ENCODE measurements at regions not wholly inside any gene's neighbourhood (a gene's known extent, or its start where the extent isn't known, plus 50 kb on each side); places are given as distances from the start of the nearest gene placed in this dataset.

GRCh38 chrX:20374450-20374849 is 107.7 kb upstream of the RPS6KA3 start:
- no peak for DNase-seq (ENCODE audit: low read depth)

- no peak for DNase-seq (ENCODE audit: low read depth)
Measured at GRCh38 chrX:20373063-20373462, 106.4 kb upstream of the RPS6KA3 start.

GRCh38 chrX:20372533-20372932 is 105.8 kb upstream of the RPS6KA3 start:
- no peak for DNase-seq (ENCODE audit: low read depth)

GRCh38 chrX:20369468-20369867 is 102.8 kb upstream of the RPS6KA3 start:
- DNase-seq (ENCODE audit: low read depth) = no peak

- no peak for DNase-seq (ENCODE audit: low read depth)
Measured at GRCh38 chrX:20364238-20364637, 97.5 kb upstream of the RPS6KA3 start.

- no peak for DNase-seq (ENCODE audit: low read depth)
Measured at GRCh38 chrX:20363275-20363674, 96.6 kb upstream of the RPS6KA3 start.

- DNase-seq (ENCODE audit: low read depth) = no peak
Measured at GRCh38 chrX:20362268-20363267, 95.9 kb upstream of the RPS6KA3 start.

- no peak for DNase-seq (ENCODE audit: low read depth)
Measured at GRCh38 chrX:20361890-20362262, 95.2 kb upstream of the RPS6KA3 start.

- DNase-seq (ENCODE audit: low read depth) = no peak
Measured at GRCh38 chrX:20361081-20361889, 94.6 kb upstream of the RPS6KA3 start.

GRCh38 chrX:20355187-20355586 is 88.5 kb upstream of the RPS6KA3 start:
- no peak for DNase-seq (ENCODE audit: low read depth)

- DNase-seq (ENCODE audit: low read depth) = no peak
Measured at GRCh38 chrX:20354505-20354904, 87.8 kb upstream of the RPS6KA3 start.

GRCh38 chrX:20352935-20353336 is 86.2 kb upstream of the RPS6KA3 start:
- no peak for DNase-seq (ENCODE audit: low read depth)

GRCh38 chrX:20352504-20352903 is 85.8 kb upstream of the RPS6KA3 start:
- DNase-seq (ENCODE audit: low read depth) = no peak

GRCh38 chrX:20350596-20350995 is 83.9 kb upstream of the RPS6KA3 start:
- no peak for DNase-seq (ENCODE audit: low read depth)

- DNase-seq (ENCODE audit: low read depth) = no peak
Measured at GRCh38 chrX:20348139-20348538, 81.4 kb upstream of the RPS6KA3 start.

- no peak for DNase-seq (ENCODE audit: low read depth)
Measured at GRCh38 chrX:20347481-20347880, 80.8 kb upstream of the RPS6KA3 start.

- DNase-seq (ENCODE audit: low read depth) = no peak
Measured at GRCh38 chrX:20333672-20334071, 67.0 kb upstream of the RPS6KA3 start.

GRCh38 chrX:20330545-20330944 is 63.8 kb upstream of the RPS6KA3 start:
- no peak for DNase-seq (ENCODE audit: low read depth)

- DNase-seq (ENCODE audit: low read depth) = no peak
Measured at GRCh38 chrX:20329435-20329834, 62.7 kb upstream of the RPS6KA3 start.

- DNase-seq (ENCODE audit: low read depth) = no peak
Measured at GRCh38 chrX:20325786-20326388, 59.2 kb upstream of the RPS6KA3 start.

GRCh38 chrX:20322887-20323286 is 56.2 kb upstream of the RPS6KA3 start:
- no peak for DNase-seq (ENCODE audit: low read depth)

- no peak for DNase-seq (ENCODE audit: low read depth)
Measured at GRCh38 chrX:20320461-20321159, 53.9 kb upstream of the RPS6KA3 start.
